ENCODE measurements at regions not wholly inside any gene's neighbourhood (a gene's known extent, or its start where the extent isn't known, plus 50 kb on each side); places are given as distances from the start of the nearest gene placed in this dataset.

- TF ChIP-seq ZNF142 (CRISPR knock-in tag; IDR thresholded peaks at IDR 0.05) (no peak), ZNF674 (CRISPR knock-in tag; IDR thresholded peaks at IDR 0.05; ENCODE audit: low read depth) (no peak), AHR (CRISPR knock-in tag; IDR thresholded peaks at IDR 0.05) (no peak), JARID2 (CRISPR knock-in tag; IDR thresholded peaks at IDR 0.05; ENCODE audit: insufficient replicate concordance) (no peak), EP300 (IDR thresholded peaks at IDR 0.05; ENCODE audit: low read depth in 2 of 2, low read length in 2 of 2) (no peak), EP300 (CRISPR knock-in tag; IDR thresholded peaks at IDR 0.05; ENCODE audit: borderline replicate concordance) (no peak), PHF21A (CRISPR knock-in tag; IDR thresholded peaks at IDR 0.05) (no peak)
Measured at GRCh38 chr2:204026294-204026693, 89.7 kb downstream of the ICOS start (continued).

- Histone ChIP-seq H3K27me3 (ENCODE audit: control insufficient read depth in 1 of 2, insufficient read depth in 2 of 2, low read length in 2 of 2) (no peaks in the 10 kb centered on the region), H3K4me3 (replicated peaks in 1 of 3; ENCODE audit: insufficient read depth in 1 of 3, low read depth in 2 of 3, low read length in 3 of 3) (no peak overlapping the region), H3K79me2 (ENCODE audit: insufficient read depth, low read length) (no peaks in the 10 kb centered on the region), H2AFZ (ENCODE audit: low read length) (peak overlapping the region; percentile 1), H3K27ac (ENCODE audit: extremely low read length, insufficient read depth, low read length) (no peak overlapping the region), H4K20me1 (ENCODE audit: insufficient read depth, low read length) (no peaks in the 10 kb centered on the region), H3K4me1 (ENCODE audit: insufficient read depth, low read length) (0 out of 2 replicates have a peak, but pooled peaks cover 5% of the 10 kb centered on the region), H3K9me3 (ENCODE audit: low read length) (no peaks in the 10 kb centered on the region), H3K9ac (ENCODE audit: insufficient read depth, low read depth, low read length) (no peak overlapping the region), H3K4me2 (ENCODE audit: low read depth, low read length) (no peak overlapping the region), H3K36me3 (replicated peaks in 1 of 2; ENCODE audit: control insufficient read depth in 1 of 2, insufficient read depth in 2 of 2, low read length in 2 of 2) (no peaks in the 10 kb centered on the region)
- CTCF ChIA-PET (ENCODE audit: low intra/inter-chr PET ratio, low total read pairs), result no interaction called here
- POLR2A ChIA-PET, result no interaction called here
- ATAC-seq (no peak), DNase-seq (ENCODE audit: low spot score) (no peak), FAIRE-seq (no peak)
- 24% methylated on average over 3 of the region's 3 CpGs for WGBS (ENCODE audit: low lambda C conversion rate)
- intact Hi-C loops (cut with micrococcal nuclease; ENCODE audit: unreplicated experiment), result no loop called here
- no TSS peak for BruUV-seq (replicated peaks)
- in situ Hi-C loops (cut with HindIII; ENCODE audit: extremely low pct_ligation_motif_present, low pct_unique_long_range_greater_than_20kb), result no loop called here
- TF ChIP-seq RXRB (CRISPR knock-in tag; IDR thresholded peaks at IDR 0.05; ENCODE audit: borderline replicate concordance) (no peak), NR2C2 (CRISPR knock-in tag; IDR thresholded peaks at IDR 0.05; ENCODE audit: borderline replicate concordance) (no peak), TEAD3 (CRISPR knock-in tag; optimal IDR thresholded peaks at IDR 0.05; ENCODE audit: borderline replicate concordance) (no peak), TBP (CRISPR knock-in tag; IDR thresholded peaks at IDR 0.05) (no peak), DNMT3B (CRISPR knock-in tag; conservative IDR thresholded peaks at IDR 0.05) (no peak), KAT7 (CRISPR knock-in tag; IDR thresholded peaks at IDR 0.05; ENCODE audit: borderline replicate concordance) (no peak), FOXA1 (IDR thresholded peaks at IDR 0.05) (no peak), FOXA1 (CRISPR knock-in tag; IDR thresholded peaks at IDR 0.05) (no peak), KAT2B (IDR thresholded peaks at IDR 0.05; ENCODE audit: borderline replicate concordance, low read depth, low read length) (no peak), NFE2L2 (IDR thresholded peaks at IDR 0.05; ENCODE audit: low read length) (no peak), ZNF761 (CRISPR knock-in tag; conservative IDR thresholded peaks at IDR 0.05) (no peak)
Measured at GRCh38 chr2:204027091-204027490, 90.5 kb downstream of the ICOS start.
